Activated T-cell treated with anti-CD3 and anti-CD28 coated beads for 48 hours (primary cell): ENCODE measurements at regions not wholly inside any gene's neighbourhood (a gene's known extent, or its start where the extent isn't known, plus 50 kb on each side); places are given as distances from the start of the nearest gene placed in this dataset.

Experiments
- DNase-seq: peaks from one replicate; pipeline ENCODE4 v3.0.0-alpha.2; 2020; ENCODE audit warnings: low read depth

- no peak for DNase-seq
These were observed 514.7 kb downstream of the SOX11 start for GRCh38 chr2:6206882-6207281.

GRCh38 chr2:6211236-6211635 lies 519.1 kb downstream of the SOX11 start:
- DNase-seq: no peak

GRCh38 chr2:6212491-6212890 lies 520.3 kb downstream of the SOX11 start:
- no peak for DNase-seq

- no peak for DNase-seq
These were observed 521.0 kb downstream of the SOX11 start for GRCh38 chr2:6213056-6213780.

GRCh38 chr2:6214471-6214870 lies 522.3 kb downstream of the SOX11 start:
- no peak for DNase-seq

GRCh38 chr2:6215053-6215452 lies 522.9 kb downstream of the SOX11 start:
- no peak for DNase-seq

GRCh38 chr2:6216234-6216633 lies 524.0 kb downstream of the SOX11 start:
- DNase-seq: no peak

GRCh38 chr2:6218926-6219325 lies 526.7 kb downstream of the SOX11 start:
- no peak for DNase-seq

GRCh38 chr2:6219906-6220305 lies 527.7 kb downstream of the SOX11 start:
- DNase-seq: no peak

GRCh38 chr2:6222296-6222695 lies 530.1 kb downstream of the SOX11 start:
- DNase-seq: no peak

- no peak for DNase-seq
These were observed 532.1 kb downstream of the SOX11 start for GRCh38 chr2:6224267-6224666.

GRCh38 chr2:6228251-6228650 lies 536.1 kb downstream of the SOX11 start:
- DNase-seq: no peak

GRCh38 chr2:6231166-6231565 lies 539.0 kb downstream of the SOX11 start:
- no peak for DNase-seq

GRCh38 chr2:6233993-6234392 lies 541.8 kb downstream of the SOX11 start:
- DNase-seq: no peak

GRCh38 chr2:6234702-6235101 lies 542.5 kb downstream of the SOX11 start:
- no peak for DNase-seq

- no peak for DNase-seq
These were observed 544.1 kb downstream of the SOX11 start for GRCh38 chr2:6236317-6236716.

GRCh38 chr2:6237039-6237660 lies 545.0 kb downstream of the SOX11 start:
- DNase-seq: no peak

GRCh38 chr2:6249557-6249956 lies 557.4 kb downstream of the SOX11 start:
- no peak for DNase-seq

GRCh38 chr2:6254441-6254840 lies 562.3 kb downstream of the SOX11 start:
- no peak for DNase-seq

GRCh38 chr2:6264198-6264597 lies 572.0 kb downstream of the SOX11 start:
- DNase-seq: no peak

- DNase-seq: no peak
These were observed 584.2 kb downstream of the CMPK2 start for GRCh38 chr2:6281524-6281923.

GRCh38 chr2:6283259-6283658 lies 582.4 kb downstream of the CMPK2 start:
- no peak for DNase-seq

GRCh38 chr2:6287406-6287805 lies 578.3 kb downstream of the CMPK2 start:
- no peak for DNase-seq

- no peak for DNase-seq
These were observed 576.9 kb downstream of the CMPK2 start for GRCh38 chr2:6288791-6289190.
